ENCODE measurements at regions not wholly inside any gene's neighbourhood (a gene's known extent, or its start where the extent isn't known, plus 50 kb on each side); places are given as distances from the start of the nearest gene placed in this dataset.

GRCh38 chr1:81407000-81407821 lies 393.5 kb upstream of the ADGRL2 start:
- no peak for TF ChIP-seq SUZ12 (IDR thresholded peaks at IDR 0.05; ENCODE audit: extremely low read depth, insufficient read depth, insufficient read length)
- no peak for TF ChIP-seq YY1 (IDR thresholded peaks at IDR 0.05; ENCODE audit: insufficient read depth, insufficient read length)
- no peak for TF ChIP-seq ZNF274 (IDR thresholded peaks at IDR 0.05; ENCODE audit: low read depth, low read length)
